ENCODE measurements at regions not wholly inside any gene's neighbourhood (a gene's known extent, or its start where the extent isn't known, plus 50 kb on each side); places are given as distances from the start of the nearest gene placed in this dataset.

DNA sequence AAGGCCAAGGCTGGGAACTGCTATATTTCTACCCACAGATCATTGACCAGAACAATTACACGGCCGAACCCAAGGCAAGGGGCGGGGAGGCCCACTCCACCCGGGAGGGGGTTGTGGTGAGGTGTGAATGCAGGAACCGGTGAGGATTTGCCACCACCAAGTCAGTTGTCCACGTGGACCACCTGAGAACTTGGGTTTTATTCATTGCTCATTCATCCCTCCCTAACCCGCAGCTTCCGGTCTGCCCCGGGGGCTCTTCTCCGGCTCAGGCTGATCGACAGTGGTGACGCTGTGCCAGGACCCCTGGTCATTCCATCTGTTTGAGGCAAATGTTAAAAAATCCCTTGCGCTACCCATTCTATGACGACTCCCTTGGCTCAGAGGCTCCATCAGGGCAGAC lies 127.7 kb upstream of the RTL1 start:
- no peak overlapping the region for H3K27ac ChIP-seq (ENCODE audit: low read depth, low read length)
- no peaks in the 10 kb centered on the region for H3K9me2 ChIP-seq (replicated peaks; ENCODE audit: insufficient read depth, low read length)
- no peaks in the 10 kb centered on the region for H3K9me3 ChIP-seq (ENCODE audit: insufficient read depth, low read length)
- H3K79me2 ChIP-seq (ENCODE audit: insufficient read depth, low read length), result no peaks in the 10 kb centered on the region
- TF ChIP-seq EZH2phosphoT487 (conservative IDR thresholded peaks at IDR 0.05; ENCODE audit: low read length), result no peak
- TF ChIP-seq, protein P1, sequence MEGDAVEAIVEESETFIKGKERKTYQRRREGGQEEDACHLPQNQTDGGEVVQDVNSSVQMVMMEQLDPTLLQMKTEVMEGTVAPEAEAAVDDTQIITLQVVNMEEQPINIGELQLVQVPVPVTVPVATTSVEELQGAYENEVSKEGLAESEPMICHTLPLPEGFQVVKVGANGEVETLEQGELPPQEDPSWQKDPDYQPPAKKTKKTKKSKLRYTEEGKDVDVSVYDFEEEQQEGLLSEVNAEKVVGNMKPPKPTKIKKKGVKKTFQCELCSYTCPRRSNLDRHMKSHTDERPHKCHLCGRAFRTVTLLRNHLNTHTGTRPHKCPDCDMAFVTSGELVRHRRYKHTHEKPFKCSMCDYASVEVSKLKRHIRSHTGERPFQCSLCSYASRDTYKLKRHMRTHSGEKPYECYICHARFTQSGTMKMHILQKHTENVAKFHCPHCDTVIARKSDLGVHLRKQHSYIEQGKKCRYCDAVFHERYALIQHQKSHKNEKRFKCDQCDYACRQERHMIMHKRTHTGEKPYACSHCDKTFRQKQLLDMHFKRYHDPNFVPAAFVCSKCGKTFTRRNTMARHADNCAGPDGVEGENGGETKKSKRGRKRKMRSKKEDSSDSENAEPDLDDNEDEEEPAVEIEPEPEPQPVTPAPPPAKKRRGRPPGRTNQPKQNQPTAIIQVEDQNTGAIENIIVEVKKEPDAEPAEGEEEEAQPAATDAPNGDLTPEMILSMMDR (IDR thresholded peaks at IDR 0.05; ENCODE audit: insufficient read depth, low read length, poor library complexity, severe bottlenecking), result no peak
- no peak overlapping the region for H3K4me3 ChIP-seq (ENCODE audit: insufficient read depth, low read length, poor library complexity, severe bottlenecking)
- H3K9ac ChIP-seq (ENCODE audit: low read length), result no peak overlapping the region
- H3K4me2 ChIP-seq (ENCODE audit: low read depth, low read length, poor library complexity, severe bottlenecking), result no peak overlapping the region
- no peaks in the 10 kb centered on the region for H3K36me3 ChIP-seq (ENCODE audit: low read length)
- H4K20me1 ChIP-seq (ENCODE audit: low read depth, low read length), result no peaks in the 10 kb centered on the region
- H3F3A ChIP-seq (ENCODE audit: insufficient read depth), result no peaks in the 10 kb centered on the region
- no peaks in the 10 kb centered on the region for H3K27me3 ChIP-seq (ENCODE audit: low read length)
- H2AFZ ChIP-seq (ENCODE audit: low read depth, low read length, severe bottlenecking), result no peak overlapping the region

DNA sequence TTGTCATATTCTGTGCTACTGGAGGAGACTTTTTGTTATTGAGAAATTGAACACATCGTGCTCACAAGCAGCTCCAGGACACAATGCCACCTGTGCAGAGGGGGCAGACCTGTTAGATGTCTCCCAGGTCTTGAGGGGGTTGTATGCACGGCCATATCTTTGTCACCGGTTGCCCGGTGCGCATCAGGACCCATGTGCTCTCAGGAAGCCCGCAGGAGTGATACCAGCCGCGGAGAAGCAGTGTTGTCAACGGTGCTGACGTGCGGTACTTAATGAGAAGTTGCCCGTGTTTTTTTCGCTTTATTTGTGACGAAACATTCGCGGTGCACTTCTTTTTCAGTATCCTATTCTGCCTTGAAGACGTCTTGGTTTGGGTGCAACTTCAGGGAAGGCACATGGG lies 128.2 kb upstream of the RTL1 start:
- H3K4me3 ChIP-seq (ENCODE audit: insufficient read depth, low read length, poor library complexity, severe bottlenecking), result no peak overlapping the region
- H3K79me2 ChIP-seq (ENCODE audit: insufficient read depth, low read length), result no peaks in the 10 kb centered on the region
- H3K36me3 ChIP-seq (ENCODE audit: low read length), result no peaks in the 10 kb centered on the region
- H4K20me1 ChIP-seq (ENCODE audit: low read depth, low read length), result no peaks in the 10 kb centered on the region
- H3K9me3 ChIP-seq (ENCODE audit: insufficient read depth, low read length), result no peaks in the 10 kb centered on the region
- TF ChIP-seq, protein P1 (IDR thresholded peaks at IDR 0.05; ENCODE audit: insufficient read depth, low read length, poor library complexity, severe bottlenecking), result no peak
- TF ChIP-seq EZH2phosphoT487 (conservative IDR thresholded peaks at IDR 0.05; ENCODE audit: low read length), result no peak
- H3F3A ChIP-seq (ENCODE audit: insufficient read depth), result no peaks in the 10 kb centered on the region
- H3K4me2 ChIP-seq (ENCODE audit: low read depth, low read length, poor library complexity, severe bottlenecking), result no peak overlapping the region
- no peaks in the 10 kb centered on the region for H3K9me2 ChIP-seq (replicated peaks; ENCODE audit: insufficient read depth, low read length)
- no peaks in the 10 kb centered on the region for H3K27me3 ChIP-seq (ENCODE audit: low read length)
- H3K27ac ChIP-seq (ENCODE audit: low read depth, low read length), result no peak overlapping the region
- no peak overlapping the region for H2AFZ ChIP-seq (ENCODE audit: low read depth, low read length, severe bottlenecking)
- no peak overlapping the region for H3K9ac ChIP-seq (ENCODE audit: low read length)

DNA sequence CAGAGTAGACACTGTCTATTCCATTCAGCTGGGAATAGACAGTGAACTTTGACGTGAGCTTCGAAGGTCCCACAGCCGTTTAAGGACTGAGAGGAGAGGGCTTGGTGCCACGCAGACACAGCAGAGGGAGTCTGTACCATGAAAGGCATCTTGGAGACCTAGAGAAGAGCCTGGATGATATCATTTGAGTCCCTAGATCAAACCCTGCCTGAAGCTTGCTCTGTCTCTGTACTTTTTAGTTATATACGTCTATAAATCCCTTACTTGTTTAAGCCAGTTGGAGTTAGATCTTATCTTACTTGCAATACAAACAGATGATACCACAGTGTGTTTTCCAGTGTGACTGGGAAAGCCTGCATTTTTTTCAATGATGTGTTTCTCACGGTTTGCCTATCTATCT lies 128.9 kb upstream of the RTL1 start:
- no peak overlapping the region for H3K4me2 ChIP-seq (ENCODE audit: low read depth, low read length, poor library complexity, severe bottlenecking)
- no peak for TF ChIP-seq EZH2phosphoT487 (conservative IDR thresholded peaks at IDR 0.05; ENCODE audit: low read length)
- TF ChIP-seq, protein P1 (IDR thresholded peaks at IDR 0.05; ENCODE audit: insufficient read depth, low read length, poor library complexity, severe bottlenecking), result no peak

More for the DNA sequence above, 128.9 kb upstream of the RTL1 start:
- Histone ChIP-seq H3K27me3 (ENCODE audit: low read length) (no peaks in the 10 kb centered on the region), H2AFZ (ENCODE audit: low read depth, low read length, severe bottlenecking) (no peak overlapping the region), H3K9me2 (replicated peaks; ENCODE audit: insufficient read depth, low read length) (no peaks in the 10 kb centered on the region), H3K9ac (ENCODE audit: low read length) (no peak overlapping the region), H3K36me3 (ENCODE audit: low read length) (no peaks in the 10 kb centered on the region), H4K20me1 (ENCODE audit: low read depth, low read length) (no peaks in the 10 kb centered on the region), H3F3A (ENCODE audit: insufficient read depth) (no peaks in the 10 kb centered on the region), H3K4me3 (ENCODE audit: insufficient read depth, low read length, poor library complexity, severe bottlenecking) (no peak overlapping the region), H3K27ac (ENCODE audit: low read depth, low read length) (no peak overlapping the region), H3K79me2 (ENCODE audit: insufficient read depth, low read length) (no peaks in the 10 kb centered on the region), H3K9me3 (ENCODE audit: insufficient read depth, low read length) (no peaks in the 10 kb centered on the region)
